HG03135 (cell line): ENCODE measurements at regions not wholly inside any gene's neighbourhood (a gene's known extent, or its start where the extent isn't known, plus 50 kb on each side); places are given as distances from the start of the nearest gene placed in this dataset.

Experiments
- ATAC-seq: cut with Tn5 transposase; IDR thresholded peaks from one replicate; pipeline ENCODE4 v1.9.1; 2021; ENCODE audit warnings: mild to moderate bottlenecking, moderate library complexity; ENCODE audit not compliant: unreplicated experiment

DNA sequence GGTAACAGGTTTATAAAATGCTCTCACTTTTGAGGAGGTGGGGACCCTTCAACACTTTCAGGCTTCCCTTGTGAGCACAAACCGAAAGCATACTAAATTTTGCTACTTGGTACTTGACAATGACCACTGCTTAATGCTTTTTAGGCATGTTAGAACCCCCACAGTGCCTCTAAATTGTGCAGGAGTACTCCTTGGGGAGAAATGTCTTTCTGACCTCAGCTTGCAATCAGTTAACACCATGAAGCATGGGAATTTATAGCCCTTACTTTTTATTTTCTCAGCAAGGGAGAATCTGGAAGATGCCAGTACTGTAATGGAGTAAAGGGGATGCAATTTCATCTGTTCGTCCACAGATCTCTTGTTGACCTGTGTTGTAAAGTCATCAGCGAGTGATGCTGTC, 308.9 kb upstream of the TBC1D5 start:
- ATAC-seq: no peak

DNA sequence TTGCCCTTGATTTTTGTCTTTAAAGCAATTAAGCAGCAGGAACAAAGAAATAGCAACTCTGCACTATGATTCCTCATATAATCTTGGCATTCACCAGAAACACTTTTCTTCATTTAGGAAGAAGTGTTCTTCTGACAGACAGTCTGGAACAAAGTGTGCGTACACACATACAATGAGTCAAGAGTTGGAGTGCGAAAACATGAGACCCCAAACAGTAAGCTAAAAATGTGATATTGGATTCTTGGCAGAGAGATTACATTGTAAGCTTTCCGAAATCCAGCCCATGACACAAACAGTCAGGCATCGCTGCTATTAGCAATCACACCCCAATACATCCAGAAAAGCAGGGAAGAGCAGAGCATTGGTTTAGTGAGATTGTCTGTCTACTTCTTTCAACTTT, 306.7 kb upstream of the TBC1D5 start:
- ATAC-seq: no peak

DNA sequence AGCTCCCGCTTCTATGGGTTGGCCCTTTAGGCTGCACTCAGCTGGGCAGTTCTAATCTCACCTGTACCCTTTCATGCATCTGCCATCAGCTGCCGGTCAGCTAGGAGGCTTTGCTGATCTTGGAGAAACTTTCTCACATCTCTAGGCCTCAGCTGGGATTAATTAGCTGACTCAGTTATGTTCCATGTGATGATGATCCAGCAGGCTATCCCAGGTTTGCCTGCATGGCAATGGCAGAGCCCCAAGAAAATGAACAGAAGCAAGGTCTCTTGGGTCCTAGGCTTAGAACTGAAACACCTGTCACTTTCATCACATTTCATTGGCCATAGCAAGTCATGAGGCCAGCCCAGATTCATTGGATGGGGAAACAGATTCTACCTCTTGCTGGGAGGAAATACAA, 304.6 kb upstream of the TBC1D5 start:
- ATAC-seq: no peak

DNA sequence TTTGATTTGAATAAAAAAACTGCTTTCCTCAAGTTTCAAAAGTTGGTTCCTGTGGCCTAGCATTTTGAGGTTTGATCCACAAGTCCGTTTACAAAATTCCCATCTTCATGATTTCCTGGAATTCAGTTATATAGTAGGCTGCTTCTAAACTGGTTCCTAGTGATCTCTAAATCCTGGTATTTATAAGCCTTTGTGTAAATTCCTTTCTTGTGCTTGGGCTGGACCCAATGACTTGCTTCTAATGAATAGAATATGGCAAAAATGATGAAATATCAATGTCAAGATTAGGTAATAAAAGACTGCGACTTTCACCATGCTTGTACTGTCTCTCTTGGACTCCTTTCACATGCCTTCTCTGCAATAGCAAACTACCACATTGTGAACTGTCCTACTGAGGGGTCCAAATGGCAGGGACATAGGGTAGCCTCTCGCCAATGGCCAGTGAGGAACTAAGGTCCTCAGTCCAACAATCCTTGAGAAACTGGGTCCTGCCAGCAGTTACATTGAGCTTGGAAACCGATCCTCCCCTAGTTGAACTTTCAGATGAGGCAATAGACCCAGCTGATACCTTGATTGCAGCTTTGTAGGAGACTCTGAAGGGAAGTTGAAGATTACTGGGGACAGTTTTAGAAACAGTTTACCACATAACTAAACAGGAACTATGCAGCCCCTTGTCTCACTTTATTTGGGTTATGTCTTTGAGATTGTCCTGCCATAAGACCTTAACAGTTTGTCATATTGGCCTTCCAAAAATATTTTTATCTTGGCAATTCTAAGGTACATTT, 303.9 kb upstream of the TBC1D5 start:
- ATAC-seq: no peak

DNA sequence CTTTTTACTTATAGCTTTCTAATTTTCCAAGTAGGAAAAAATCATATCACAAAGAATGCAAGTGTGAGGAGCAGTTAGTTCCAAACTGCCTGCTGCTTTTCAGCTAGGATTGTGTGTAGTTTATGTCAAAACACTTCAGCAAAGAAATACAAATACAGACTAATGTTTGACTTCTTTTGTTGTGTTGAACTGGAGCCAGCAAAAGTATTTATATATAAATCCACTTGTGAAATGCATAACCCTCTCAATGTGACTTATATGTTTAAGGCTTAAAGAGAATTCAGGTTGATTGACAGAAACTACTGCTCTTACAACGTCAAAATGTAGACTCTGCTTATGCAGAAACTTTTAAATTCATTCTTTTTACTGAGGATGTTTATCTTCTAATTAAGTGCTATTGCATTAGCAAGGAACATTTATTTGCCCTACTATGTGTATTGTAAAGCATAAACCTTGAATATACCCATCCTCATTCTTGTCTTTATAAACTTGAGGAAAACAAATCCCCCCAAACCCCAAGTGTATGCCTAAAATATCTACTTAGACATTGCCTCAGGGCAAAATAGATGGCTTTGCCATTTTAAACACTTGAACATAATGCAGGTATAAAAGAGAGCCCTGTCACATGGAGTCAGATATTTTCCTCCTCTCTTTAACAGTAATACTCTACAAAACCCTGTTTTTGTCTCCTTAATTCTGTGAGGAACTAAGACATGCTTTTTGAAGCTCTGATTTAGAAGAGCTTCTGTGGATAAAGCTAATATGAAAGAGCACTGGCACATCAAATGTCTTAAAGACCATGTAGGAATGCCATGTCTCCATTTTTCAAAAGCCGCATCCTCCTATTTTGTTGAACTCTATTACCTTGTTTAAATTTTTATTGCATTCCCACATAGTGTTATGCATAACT, 302.8 kb upstream of the TBC1D5 start:
- ATAC-seq: no peak

DNA sequence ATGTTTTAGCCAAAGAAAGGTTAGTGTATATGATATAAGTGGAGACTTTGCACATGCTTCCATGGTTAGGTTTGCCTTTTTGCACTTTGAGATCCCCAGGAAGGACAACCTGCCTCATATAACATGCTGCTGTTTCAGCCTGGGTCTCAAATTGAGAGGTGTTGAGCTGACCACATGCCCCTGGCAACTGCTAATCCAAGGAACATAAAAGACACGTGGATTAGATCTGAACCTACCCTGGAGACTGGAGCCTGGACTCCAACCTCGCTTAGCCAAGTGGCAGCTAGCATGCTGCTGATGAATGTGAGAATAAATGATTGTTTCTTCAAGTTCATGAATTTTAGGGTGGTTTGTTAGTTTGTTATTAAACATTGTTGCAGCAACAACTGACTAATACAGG, 301.8 kb upstream of the TBC1D5 start:
- no peak for ATAC-seq

DNA sequence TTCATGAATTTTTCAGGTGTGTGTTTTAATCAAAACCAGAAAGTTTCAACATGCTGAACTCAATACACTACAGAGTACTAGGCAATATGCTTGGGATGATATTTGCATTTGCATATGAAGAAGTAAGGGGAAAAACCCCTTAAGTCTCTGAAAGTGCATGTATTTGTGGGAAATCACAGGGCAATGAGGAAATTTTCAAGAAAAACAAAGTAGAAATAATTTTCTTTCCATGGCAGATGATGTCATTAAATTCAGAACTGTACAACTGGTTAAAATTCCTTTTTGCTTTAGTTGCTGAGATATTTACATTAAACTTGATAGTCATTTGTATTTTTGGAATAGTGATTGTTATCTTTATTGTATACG, 294.0 kb upstream of the TBC1D5 start:
- no peak for ATAC-seq

DNA sequence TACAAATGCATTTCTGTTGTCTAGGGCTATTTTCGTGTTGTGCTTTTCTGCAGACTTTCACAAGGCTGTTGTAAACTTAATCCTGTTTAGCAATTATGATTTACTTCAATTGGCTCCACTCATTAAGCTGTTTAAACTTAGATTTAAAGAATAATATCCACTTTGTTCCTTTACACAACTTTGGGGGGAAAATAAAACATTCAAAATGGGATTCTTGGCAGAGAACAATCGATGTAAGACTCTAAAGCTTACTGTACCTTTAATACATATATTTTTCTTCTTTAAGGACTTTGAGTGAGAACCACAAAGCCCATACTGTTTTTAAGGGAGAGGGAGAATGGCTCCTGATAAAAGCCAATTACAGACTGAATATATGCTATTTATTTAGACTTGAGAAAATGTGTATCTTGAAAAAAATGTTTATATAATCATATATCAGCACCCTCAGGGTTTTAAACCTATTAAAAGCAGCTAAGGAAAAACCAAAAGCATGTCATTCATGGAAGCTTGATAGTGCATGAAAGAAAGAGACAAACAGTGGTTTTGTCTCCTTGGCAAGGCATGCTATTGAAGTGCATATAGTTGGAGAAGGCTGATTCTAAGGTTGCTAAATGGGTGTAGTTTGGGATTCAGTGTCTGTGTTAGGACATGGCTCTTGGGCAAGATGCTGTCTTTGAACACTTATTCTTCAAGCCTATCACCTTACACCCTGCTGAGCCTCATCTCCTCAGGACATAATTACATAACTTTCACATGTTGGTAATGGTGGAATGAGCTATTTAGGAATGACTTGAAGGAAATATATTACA, 293.4 kb upstream of the TBC1D5 start:
- ATAC-seq: no peak

DNA sequence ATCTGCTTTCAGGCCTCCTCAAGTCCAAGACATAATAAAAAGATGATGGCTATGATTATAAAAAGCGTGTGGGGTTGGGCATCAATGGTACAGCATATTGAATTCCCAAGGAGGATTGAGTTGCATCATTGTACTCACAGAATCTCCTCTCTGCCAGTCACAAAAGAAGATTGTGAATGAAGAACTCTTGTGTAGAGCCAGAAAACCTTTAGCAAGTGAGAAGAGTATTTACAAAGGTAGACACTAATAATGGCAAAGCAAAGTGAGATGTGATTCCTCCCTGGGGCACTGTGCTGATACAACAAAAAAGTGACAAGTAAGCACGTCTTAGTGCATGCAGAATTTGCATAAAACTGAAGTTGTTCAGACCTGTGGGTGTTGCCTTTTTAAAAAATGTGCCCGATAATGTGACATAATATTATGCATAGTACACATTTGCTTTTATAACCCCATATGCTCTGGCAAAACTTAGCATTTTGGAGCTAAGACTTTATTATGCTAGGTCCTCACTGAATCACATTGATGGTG, 291.2 kb upstream of the TBC1D5 start:
- no peak for ATAC-seq

DNA sequence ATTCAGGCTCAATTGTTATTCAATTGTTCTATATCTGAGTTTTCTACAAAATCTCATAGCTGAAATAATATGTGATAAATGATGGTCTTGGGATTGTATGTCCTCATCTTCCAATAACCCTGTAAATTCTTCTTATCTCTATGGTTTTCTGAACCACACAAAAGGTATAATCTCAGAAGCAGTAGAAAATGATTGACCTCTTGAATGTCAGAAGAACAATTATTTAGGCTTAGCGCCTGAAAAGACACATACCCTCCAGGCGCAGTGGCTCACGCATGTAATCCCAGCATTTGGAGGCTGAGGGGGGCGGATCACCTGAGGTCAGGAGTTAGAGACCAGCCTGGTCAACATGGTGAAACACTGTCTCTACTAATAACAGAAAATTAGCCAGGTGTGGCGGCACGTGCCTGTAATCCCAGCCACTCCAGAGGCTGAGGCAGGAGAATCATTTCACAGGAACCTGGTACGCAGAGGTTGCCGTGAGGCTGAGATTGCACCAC, 288.0 kb upstream of the TBC1D5 start:
- no peak for ATAC-seq

DNA sequence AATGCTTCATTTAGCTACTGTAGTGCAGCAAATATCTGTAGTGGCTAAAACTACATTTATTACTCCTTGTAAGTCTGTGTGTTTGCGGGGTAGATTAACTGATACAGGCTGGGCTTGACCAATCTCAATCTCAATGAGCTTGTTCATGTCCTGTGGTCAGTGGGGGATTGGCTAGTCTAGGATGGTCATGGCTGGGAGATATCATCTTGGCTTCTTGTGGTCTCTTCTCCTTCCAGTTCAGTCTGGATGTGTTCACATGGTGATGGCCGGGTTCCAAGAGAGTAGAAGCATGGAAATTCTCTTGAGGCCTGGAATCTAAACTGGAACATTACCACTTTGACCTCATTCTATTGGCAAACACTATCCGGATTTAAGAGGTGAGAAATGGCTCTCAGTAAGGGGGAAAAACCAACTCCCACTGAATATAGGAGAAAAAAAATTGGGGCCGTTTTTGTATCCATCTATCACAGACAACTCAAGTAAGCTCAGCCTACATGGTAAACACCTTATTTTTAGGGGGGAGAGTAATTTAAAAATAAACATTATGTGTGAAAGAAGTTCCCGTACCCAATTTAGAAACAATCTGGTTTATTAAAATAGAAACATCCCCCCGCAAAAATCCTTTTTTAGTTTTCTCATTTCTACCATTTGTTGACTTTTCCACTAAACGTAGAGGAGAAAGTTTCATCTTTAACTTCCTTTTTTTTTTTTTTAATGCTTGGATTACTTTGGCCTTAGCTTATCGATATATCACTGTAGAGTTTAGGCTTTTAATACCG, 284.9 kb upstream of the TBC1D5 start:
- ATAC-seq: no peak

DNA sequence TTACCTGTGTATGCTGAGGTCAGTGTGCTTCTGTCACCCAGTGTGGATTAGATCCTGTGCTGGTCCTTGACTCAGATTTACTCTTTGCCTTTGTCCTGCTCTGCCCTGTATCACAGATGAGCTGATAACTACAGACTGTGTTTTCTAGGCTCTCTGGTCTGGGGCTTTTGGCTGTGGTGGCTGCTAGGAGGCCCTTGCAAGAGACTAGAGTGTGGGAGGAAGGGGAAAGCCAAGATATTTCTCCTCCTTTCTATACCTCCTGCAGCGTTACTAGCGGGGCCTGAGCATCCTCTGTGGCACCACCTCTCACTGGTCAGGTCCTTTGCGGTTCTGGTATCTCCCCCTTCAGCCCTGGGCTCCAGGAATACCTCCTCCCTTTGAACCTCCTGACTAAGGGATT, 282.3 kb upstream of the TBC1D5 start:
- ATAC-seq: no peak

DNA sequence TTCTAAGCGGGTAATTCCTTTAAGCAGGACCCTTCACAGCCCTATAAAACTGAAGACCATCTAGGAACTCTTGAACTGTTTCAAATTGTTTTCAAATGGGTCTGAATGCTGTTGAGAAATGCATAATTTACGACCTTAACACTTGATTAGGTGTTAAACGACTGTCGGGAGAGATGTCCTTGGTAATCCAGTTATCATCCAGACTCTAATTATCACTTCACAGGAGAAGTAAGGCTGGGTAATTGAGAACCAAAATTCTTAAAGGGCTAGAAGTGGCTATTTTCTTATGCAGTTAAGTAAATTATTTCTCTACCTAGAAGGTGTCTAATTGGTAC, 276.7 kb upstream of the TBC1D5 start:
- no peak for ATAC-seq

DNA sequence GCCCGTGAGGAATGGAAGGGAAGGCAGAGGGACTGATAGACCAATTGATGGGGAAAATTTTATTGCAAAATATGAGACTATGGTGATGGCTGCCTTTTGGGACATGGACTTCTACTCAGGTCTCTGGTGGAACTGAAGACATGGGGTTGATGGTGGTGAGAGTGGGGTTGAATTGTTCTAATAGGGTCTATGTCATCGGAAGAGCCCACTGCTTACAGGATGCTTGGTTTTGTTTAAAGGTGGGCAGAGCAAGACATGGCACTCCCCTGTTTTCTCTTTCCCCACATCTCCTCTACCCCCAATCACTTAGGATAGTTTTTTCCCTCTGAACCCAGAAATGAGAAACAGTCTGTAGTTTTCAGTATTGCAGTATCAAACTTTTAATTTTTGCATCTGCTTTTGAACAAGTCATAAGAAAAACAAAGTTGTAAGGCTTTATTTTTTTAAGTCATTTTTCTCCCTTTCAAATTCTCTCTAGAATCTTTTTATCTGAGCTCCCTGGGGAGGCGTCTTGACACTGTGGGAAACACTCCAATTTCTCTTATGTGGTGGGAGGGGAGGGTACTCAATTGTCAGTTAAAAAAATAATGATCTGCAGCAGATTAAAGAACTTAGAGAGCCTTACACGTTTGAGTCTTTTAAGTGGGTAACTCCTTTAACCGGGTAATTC, 276.2 kb upstream of the TBC1D5 start:
- no peak for ATAC-seq

DNA sequence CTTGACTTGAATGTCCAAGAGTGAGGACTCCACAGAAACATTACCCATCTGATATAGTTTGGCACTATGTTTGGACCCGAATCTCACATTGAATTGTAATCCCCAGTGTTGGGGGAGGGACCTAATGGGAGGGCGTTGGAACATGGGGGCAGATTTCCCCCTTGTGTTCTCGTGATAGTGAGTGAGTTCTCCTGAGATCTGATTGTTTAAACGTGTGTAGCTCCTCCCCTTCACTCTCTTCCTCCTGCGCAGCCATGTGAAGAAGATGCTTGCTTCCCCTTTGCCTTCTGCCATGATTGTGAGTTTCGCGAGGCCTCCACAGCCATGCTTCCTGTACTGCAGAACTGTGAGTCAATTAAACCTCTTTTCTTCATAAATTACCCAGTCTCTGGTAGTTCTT, 273.9 kb upstream of the TBC1D5 start:
- ATAC-seq: no peak

DNA sequence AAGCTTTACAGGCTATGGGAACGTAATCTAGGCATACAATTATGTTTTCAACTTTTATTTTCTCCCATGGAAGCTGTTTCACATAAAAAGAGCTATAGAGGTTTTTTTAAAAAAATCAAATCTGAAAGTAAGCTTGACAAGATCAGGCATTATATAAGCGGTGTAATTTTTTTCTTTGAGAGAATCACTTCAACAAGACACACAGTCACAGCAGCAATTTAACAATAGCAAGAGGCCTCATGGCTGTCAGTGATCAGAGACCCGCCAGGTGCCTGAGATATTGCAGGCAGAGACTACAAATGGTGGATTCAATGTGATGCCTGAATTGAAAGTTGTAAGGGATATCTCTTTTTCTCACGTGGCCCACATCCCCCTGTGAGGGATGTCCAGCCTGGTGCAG, 270.5 kb upstream of the TBC1D5 start:
- no peak for ATAC-seq

DNA sequence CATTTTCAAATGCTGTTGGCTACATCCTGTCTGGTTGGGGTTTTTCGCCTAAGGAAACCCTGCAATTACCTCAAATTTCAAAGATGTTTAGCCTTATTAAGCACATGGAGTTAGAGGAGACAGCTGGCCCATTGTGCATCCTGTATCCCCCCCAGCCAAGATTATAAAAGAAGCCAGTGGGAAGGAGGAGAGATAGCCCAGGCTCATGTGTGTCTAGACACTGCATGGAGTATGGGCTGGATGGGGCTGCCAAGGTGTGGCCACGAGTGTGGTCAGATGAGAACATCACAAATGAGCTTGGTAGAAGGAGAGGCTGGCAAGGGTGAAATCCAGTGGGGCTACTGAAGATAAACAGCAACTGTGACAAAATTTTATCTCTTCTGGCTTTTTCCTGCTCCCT, 270.0 kb upstream of the TBC1D5 start:
- no peak for ATAC-seq

DNA sequence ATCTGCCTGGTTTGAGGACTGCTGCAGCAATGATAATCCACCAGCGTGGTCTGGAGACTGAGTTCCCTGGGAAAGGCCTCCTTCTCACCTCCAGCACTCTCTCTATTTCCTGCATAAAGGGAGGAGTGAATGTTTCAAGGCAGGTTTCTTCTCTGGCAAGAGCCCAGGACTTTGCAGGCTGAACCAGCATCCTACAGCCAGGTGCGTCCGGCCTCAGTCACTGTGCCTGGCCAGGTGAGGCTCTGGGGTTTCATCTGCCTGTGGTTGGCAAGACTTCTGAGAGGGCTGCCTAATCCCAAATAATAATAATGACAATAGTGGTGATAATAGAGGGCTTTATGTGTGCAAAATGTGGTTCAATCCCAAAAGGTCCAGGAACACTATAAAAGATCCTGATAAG, 269.0 kb upstream of the TBC1D5 start:
- no peak for ATAC-seq

DNA sequence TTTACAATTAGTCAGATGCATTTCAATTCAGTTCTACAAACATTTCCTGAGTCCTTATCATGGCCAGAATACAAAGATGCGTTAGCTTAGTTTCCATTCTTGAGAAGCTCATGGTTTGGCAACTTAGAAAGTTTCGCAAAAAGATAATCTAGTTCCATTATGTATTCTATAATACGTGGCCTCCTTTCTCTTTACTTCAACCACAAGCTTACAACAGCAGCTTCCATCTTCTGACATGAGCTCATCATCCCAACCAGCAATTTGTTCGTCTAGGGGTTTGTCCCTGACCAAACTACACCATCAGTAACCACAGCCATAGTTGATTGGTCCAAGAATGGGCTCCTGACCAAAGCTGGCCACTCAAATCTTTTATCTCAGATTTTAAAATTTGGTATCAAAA, 267.6 kb upstream of the TBC1D5 start:
- ATAC-seq: no peak
